GOT3 (cell line): ENCODE measurements at regions not wholly inside any gene's neighbourhood (a gene's known extent, or its start where the extent isn't known, plus 50 kb on each side); places are given as distances from the start of the nearest gene placed in this dataset.

Source experiments
- DNase-seq: peaks from one replicate; lab custom pipeline; 2025; ENCODE audit warnings: mixed read lengths; lab: John Stamatoyannopoulos, UW

- DNase-seq = no peak
These were observed 186.8 kb downstream of the ZEB2 start for GRCh38 chr2:144333143-144333555.

DNA sequence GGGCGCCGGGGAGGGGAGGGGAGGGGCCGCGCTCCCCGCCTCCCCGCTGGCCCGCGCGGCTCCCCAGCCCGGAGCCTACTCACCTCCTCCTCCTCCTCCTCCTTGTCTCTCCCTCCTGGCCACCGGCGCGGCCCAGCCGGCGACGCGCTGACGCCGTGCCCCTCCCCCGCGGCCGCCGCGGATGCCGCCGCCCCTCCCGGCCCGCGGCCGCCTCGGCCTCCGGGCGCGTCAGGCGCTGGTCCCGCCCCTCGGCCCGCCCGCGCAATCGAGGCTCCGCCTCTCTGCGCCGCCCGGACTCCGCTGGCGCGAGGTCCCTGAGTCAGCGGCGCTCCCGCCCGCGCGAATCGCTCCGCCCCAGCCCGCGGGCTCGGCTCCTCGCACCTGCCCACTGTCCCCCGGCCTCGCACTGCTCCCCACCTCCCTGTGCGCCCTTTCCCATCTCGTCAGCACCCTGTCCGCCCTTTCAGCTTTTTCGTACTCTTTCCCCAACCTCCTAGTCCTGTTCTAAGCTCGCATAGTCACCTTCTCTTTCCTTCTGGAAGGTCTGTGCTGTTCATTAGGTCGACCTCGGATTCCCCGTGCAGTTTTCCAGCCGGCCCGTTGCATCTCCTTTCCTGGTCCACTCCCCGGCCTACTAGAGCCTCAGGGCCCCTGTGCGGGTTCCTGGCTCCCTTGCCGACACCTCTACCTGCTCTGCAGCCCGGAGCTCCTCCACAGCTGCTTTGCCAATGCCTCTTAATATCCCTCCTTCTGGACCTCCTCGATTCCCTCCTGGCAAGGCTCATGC lies 187.4 kb downstream of the ZEB2 start:
- peak; percentile 76 for DNase-seq

- no peak for DNase-seq
These were observed 188.1 kb downstream of the ZEB2 start for GRCh38 chr2:144331674-144332355.

DNA sequence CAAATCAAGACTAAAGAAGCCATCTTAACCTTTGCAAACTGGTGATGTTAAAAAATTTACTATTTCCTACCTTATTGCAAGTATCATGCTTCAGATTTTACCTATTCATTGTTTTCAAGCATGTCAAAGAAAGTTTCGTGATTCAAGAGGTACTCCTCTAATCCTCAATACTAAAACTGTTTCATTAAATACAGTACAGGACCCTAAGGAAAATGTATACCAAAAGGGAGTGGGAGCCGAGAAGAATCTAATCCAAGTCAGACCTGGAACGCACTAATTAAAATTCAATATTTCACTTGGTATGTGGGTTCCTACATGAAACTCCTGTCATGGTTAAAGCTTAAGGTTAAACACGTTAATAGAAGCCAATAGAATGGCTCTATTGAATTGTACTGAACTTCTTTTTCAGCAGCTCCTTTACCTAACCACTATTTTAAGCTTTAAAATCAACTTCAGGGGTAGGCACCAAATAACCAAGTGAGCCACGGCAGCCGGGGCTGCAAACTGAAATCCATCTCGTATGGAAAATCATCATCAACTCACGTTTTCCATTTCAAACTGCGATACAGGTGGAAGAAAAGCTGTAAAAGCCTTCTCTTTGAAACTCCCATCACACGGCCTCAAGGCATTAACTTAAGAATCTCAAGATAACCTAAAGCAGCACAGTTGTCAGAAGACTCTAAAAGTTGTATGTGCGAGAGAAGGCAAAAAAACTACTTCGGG lies 188.8 kb downstream of the ZEB2 start:
- no peak for DNase-seq

GRCh38 chr2:144329472-144329871 lies 190.4 kb downstream of the ZEB2 start:
- no peak for DNase-seq

DNA sequence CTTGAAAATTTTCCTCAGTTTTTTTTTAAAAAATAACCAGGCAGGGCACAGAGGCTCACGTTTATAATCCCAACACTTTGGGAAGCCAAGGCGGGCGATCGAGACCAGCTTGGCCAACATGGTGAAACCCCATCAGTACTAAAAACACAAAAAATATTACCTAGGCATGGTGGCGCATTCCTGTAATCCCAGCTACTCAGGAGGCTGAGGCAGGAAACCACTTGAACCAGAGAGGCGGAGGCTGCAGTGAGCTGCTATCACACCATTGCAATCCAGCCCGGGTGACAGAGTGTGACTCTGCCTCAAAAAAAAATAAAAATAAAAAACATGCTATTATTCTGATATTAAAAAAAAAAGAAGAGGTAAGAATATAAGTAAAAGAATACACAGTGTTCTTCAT lies 191.0 kb downstream of the ZEB2 start:
- no peak for DNase-seq

- DNase-seq = no peak
These were observed 193.1 kb downstream of the ZEB2 start for GRCh38 chr2:144326825-144327224.

DNA sequence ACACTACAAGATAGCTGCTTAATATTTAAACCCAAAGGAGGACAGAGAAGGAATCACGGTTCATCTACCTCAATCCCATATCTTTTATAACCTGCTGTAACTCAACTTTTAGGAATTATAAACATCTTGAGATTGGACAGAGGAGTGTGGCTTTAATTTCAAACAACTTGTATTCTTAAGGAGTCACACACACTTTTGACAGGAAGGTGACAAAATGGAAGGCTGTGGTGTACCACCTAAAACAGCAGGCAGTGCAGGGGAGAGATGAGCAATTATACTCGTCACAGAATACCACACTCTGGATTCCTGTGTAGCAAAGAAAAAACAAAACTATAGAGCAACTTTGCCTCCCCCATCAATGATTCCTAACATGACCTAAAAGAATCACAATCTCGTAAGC lies 194.8 kb downstream of the ZEB2 start:
- DNase-seq = no peak

- no peak for DNase-seq
These were observed 195.4 kb downstream of the ZEB2 start for GRCh38 chr2:144324446-144325045.

DNA sequence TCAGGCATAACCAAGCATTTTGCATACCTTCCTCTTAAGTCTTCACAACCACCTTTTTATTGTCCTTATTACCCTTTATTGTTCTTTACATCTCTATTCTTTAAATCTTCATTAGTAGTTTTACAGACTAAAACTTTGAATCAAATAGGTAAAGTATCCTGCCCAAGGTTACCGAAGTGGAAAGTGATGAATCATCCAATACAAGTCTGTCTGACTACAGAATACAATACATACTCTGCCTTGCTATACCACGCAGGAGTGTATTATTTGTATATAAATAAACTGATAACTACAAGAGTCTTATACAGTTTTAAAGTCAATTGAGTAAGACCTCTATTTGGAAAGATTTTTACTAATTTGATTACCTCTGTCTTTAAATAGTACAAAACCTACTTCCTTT lies 196.0 kb downstream of the ZEB2 start:
- DNase-seq = no peak

DNA sequence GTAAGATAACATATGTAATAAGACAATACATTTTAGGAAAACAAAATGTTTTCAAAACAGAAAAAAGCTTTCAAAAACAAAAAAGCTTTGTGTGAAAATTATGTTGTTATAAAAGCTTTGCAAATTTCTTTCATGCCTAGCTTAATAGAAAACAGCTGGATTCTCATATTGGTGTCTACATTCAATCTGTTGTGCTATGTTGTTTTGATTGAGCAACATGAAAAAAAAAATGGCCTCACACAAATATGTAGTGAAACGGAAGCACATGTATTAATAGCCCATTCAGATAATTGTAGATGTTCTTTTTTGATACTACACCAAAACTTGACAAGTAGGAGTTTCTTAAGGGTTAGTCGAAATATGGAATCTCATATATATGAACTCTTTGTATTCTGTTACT lies 197.5 kb downstream of the ZEB2 start:
- no peak for DNase-seq

DNA sequence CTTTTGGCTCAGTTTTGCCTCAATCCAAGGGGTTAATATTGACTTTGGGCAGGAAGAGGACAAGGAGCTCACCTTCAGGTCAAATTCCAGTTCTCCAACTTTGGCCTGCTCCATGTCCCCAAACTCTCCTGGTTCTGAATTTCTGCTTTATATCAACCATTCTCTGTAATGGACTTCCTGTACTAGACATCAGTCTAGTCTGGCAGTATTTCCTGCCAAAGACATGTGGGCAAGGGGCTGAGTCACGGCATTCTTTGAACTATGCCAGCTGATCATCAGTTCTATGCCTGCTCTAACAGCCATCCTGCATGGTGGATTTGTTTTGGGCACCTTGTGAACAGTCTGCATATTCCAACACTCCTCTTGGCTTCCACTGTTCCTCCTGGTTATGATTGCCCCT lies 199.4 kb downstream of the ZEB2 start:
- DNase-seq = no peak

DNA sequence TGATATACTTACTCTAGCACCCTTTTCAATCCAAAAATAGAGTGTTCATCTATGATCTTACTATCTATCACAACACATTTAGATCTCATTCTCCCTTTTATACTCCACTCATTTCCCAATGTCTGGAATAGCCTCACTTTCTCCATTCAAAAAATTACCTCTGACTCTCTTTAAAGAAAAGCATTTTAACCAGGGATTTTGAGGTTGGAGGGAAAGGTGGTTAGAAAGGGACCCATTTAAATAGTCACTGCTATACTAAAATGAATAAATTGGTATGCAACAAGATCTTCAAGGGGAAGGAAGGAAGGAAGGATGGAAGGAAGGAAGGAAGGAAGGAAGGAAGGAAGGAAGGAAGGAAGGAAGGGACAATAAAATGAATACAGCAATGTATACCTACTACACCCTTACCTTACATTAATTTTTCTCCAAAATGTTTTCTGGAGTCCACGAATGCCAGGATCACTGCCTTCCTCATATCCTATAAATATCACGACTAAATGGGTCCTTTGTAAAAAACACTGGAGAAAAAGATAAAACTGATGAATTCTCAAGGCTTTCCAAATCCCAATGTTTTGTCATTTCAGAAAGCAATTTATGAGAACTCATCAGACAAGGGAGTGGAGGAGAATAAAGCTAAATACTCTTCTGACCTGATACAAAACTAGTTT lies 202.7 kb downstream of the ZEB2 start:
- no peak for DNase-seq

DNA sequence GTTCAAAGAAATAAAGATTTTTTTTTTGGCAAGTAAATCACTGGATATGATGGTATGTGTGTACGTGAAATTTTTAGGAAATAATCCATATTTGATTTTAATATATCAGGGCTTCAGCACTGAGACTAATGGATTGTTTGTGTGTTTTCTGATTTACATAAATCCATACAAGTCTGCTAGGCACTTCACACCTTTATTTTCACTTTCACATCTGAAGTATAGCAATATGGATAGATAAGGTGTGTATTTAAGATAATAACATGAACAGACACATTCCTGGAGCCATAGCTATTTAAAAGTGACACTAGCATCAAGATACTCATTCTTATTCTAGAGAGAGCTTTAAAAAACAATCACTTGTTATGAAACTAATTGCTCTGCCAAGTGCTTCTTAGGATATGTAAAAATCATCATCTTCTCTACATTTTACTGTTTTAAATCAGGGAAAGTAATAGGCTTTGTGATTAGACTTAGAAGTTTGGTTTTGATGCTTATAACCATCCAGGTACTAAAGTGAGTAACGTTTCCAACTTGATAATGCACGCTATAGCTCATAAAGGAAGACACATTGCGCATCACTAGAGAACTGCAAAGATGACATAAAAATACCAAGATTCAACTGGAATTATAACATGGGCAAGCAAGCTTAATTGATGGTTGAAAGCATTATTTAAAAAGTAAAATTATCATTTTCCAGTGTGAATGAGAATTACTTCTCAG lies 208.9 kb downstream of the ZEB2 start:
- DNase-seq = no peak

DNA sequence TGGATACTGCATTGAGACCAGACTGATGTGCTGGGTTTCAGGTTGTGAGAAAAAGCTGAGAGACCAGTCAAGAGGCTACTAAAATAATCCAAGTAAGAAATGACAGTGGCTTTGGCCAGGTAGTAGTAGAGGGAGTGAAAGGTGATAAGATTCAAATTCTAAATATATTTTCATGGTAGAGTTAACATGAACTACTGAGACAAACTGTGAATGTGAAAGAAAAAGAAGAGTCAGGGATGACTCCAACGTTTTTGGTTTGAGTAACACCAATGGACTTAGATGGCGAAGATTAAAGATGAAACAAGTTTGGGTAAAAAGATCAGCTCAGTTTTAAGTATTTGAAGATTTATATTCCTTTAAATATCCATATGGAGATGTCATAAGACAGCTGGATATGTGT lies 209.4 kb downstream of the ZEB2 start:
- no peak for DNase-seq

DNA sequence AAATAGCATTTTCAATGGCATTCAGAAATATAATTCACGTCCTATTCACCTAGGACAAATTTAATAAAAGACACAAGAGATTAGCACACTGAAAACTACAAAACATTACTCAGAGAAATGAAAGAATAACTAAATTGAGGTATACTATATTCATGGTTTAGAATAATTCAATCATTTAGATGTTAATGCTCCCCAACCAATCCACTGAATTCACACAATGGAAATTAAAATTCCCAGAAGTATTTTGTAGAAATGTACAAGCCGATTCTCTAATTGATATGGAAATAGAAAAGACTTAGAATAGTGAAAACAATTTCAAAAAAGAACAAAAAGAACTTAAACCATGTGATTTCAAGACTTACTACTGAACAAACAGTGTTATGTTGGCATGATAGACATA lies 212.2 kb downstream of the ZEB2 start:
- DNase-seq = no peak

DNA sequence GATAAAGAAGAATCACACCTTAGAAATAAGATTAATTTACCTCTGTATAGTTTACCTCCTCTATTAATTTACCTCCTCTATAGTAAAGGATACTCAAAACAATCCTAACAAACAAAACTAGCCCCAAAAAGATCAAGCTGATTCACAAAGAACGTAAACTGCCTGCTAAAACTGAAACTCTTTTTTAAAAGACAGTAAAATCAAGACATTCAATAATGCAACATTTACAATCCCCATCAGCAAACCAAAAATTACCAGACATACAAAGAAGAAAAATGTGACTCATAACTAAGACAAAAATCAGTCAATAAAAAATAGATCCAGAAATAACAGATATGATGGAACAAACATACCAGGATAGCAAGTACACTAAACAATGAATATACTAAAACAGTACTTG lies 215.7 kb downstream of the ZEB2 start:
- no peak for DNase-seq

GRCh38 chr2:144300632-144301031 lies 219.3 kb downstream of the ZEB2 start:
- no peak for DNase-seq

DNA sequence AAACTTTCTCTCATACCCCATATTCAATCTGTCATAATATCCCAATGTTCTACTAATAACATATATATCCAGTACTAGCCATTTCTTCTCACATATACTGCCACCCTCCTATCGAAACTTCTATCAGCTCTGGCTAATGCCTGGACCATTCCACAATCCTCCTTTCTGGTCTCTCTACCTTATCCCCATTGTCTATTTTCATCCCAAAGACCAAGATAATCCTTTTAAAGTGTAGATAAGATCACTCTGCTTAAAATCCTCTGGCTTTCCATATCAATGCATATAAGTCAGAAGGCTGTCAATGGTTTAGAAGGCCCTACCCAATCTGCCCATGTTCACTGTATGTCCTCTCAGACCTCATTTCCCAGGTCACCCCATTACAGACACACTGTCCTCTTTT lies 229.6 kb downstream of the ZEB2 start:
- DNase-seq = no peak

GRCh38 chr2:144288438-144288837 lies 231.5 kb downstream of the ZEB2 start:
- DNase-seq = no peak

GRCh38 chr2:144285324-144285723 lies 234.6 kb downstream of the ZEB2 start:
- no peak for DNase-seq
